Smooth muscle cell (in vitro differentiated cells): ENCODE measurements at regions not wholly inside any gene's neighbourhood (a gene's known extent, or its start where the extent isn't known, plus 50 kb on each side); places are given as distances from the start of the nearest gene placed in this dataset.
"Not testable (repeated sequence)": the region's sequence is repeated elsewhere in the genome, so short reads cannot be mapped to it uniquely, and the experiment has no call there.

ENCODE experiments used
- DNase-seq: peaks from one replicate; lab custom pipeline; 2025; ENCODE audit not compliant: unreplicated experiment; lab: John Stamatoyannopoulos, UW
- H2AFZ ChIP-seq: fragments of 200-600 bp; sonication (generic); 2 replicates; pipeline ENCODE4 v1.6.0; 2016; ENCODE audit warnings: antibody characterized with exemption, low read depth, mild to moderate bottlenecking
- H3F3A ChIP-seq: fragments of 200-600 bp; sonication (generic); 2 replicates; pipeline ENCODE4 v1.6.0; 2017; ENCODE audit warnings: antibody characterized with exemption, low read depth
- H3K27ac ChIP-seq: fragments of 200-600 bp; sonication (generic); 2 replicates; pipeline ENCODE4 v1.5.1; 2016; ENCODE audit warnings: low read depth, mild to moderate bottlenecking
- H3K27me3 ChIP-seq: fragments of 200-600 bp; sonication (generic); 2 replicates; pipeline ENCODE4 v1.6.1; 2016; ENCODE audit warnings: low read depth, mild to moderate bottlenecking
- H3K36me3 ChIP-seq: fragments of 200-600 bp; sonication (generic); 2 replicates; pipeline ENCODE4 v1.5.1; 2016; ENCODE audit warnings: low read depth
- H3K4me1 ChIP-seq: fragments of 200-600 bp; sonication (generic); 2 replicates; pipeline ENCODE4 v1.5.1; 2016; ENCODE audit warnings: low read depth
- H3K4me2 ChIP-seq: fragments of 200-600 bp; sonication (generic); 2 replicates; pipeline ENCODE4 v1.6.0; 2016; ENCODE audit warnings: mild to moderate bottlenecking
- H3K4me3 ChIP-seq: fragments of 200-600 bp; sonication (generic); 2 replicates; pipeline ENCODE4 v1.5.1; 2016; ENCODE audit warnings: mild to moderate bottlenecking
- H3K79me2 ChIP-seq: fragments of 200-600 bp; sonication (generic); 2 replicates; pipeline ENCODE4 v1.6.0; 2016; ENCODE audit warnings: low read depth, mild to moderate bottlenecking
- H3K9ac ChIP-seq: fragments of 200-600 bp; sonication (generic); 2 replicates; pipeline ENCODE4 v1.6.0; 2016; ENCODE audit warnings: low read depth
- H3K9me3 ChIP-seq: fragments of 200-600 bp; sonication (generic); replicated peaks from 2 replicates; pipeline ENCODE4 v1.5.1; 2016; ENCODE audit warnings: low read depth
- H4K20me1 ChIP-seq: fragments of 200-600 bp; sonication (generic); 2 replicates; pipeline ENCODE4 v1.6.0; 2016; ENCODE audit warnings: low read depth
- CTCF ChIP-seq: fragments of 200-600 bp; sonication (generic); IDR thresholded peaks from 2 replicates; pipeline ENCODE4 v1.5.1; 2017; ENCODE audit warnings: borderline replicate concordance, mild to moderate bottlenecking, antibody characterized with exemption; ENCODE audit not compliant: insufficient read depth, poor library complexity, severe bottlenecking
- WGBS: methylation state at CpG from one replicate; pipeline ENCODE4 v1.1.7; 2016; ENCODE audit warnings: low lambda C conversion rate; 5-methylcytosine and 5-hydroxymethylcytosine counted together

GRCh38 chr12:114608509-114608908 lies 75.5 kb downstream of the TBX3 start:
- no peak overlapping the region for H3K4me2 ChIP-seq
- 88% methylated on average over 3 of the region's 3 CpGs for WGBS
- H3K27ac ChIP-seq = no peak overlapping the region
- no peaks in the 10 kb centered on the region for H4K20me1 ChIP-seq
- peaks cover 5% of the 10 kb centered on the region for H3K27me3 ChIP-seq
- H3K4me3 ChIP-seq = no peak overlapping the region
- DNase-seq = no peak
- no peak overlapping the region for H3K9ac ChIP-seq
- no peak overlapping the region for H2AFZ ChIP-seq
- no peaks in the 10 kb centered on the region for H3K9me3 ChIP-seq
- H3K79me2 ChIP-seq = no peaks in the 10 kb centered on the region
- no peaks in the 10 kb centered on the region for H3K36me3 ChIP-seq
- no peak for TF ChIP-seq CTCF
- no peaks in the 10 kb centered on the region for H3F3A ChIP-seq
- no peaks in the 10 kb centered on the region for H3K4me1 ChIP-seq

GRCh38 chr12:114605918-114606317 lies 78.1 kb downstream of the TBX3 start:
- no peaks in the 10 kb centered on the region for H3K4me1 ChIP-seq
- no peaks in the 10 kb centered on the region for H3K36me3 ChIP-seq
- H3K4me3 ChIP-seq = no peak overlapping the region
- H3K27ac ChIP-seq = no peak overlapping the region
- WGBS = 81% methylated on average over 3 of the region's 3 CpGs
- DNase-seq = no peak
- no peaks in the 10 kb centered on the region for H3K79me2 ChIP-seq
- H3K9me3 ChIP-seq = no peaks in the 10 kb centered on the region
- H3K27me3 ChIP-seq = peaks cover 6% of the 10 kb centered on the region
- no peaks in the 10 kb centered on the region for H4K20me1 ChIP-seq
- H3F3A ChIP-seq = no peaks in the 10 kb centered on the region
- H2AFZ ChIP-seq = no peak overlapping the region
- no peak overlapping the region for H3K9ac ChIP-seq
- no peak for TF ChIP-seq CTCF
- no peak overlapping the region for H3K4me2 ChIP-seq

GRCh38 chr12:114604606-114605005 lies 79.4 kb downstream of the TBX3 start:
- DNase-seq = no peak
- 69% methylated on average over 5 of the region's 5 CpGs for whole genome bisulfite sequencing

GRCh38 chr12:114600584-114600983 lies 83.4 kb downstream of the TBX3 start:
- WGBS = 66% methylated on average over 2 of the region's 2 CpGs
- not testable (repeated sequence) for H4K20me1 ChIP-seq

More at GRCh38 chr12:114604606-114605005, 79.4 kb downstream of the TBX3 start:
- no peaks in the 10 kb centered on the region for H3F3A ChIP-seq
- H3K4me2 ChIP-seq = no peak overlapping the region
- H3K27me3 ChIP-seq = peaks cover 6% of the 10 kb centered on the region
- no peaks in the 10 kb centered on the region for H3K79me2 ChIP-seq
- no peak overlapping the region for H3K27ac ChIP-seq
- H3K9ac ChIP-seq = no peak overlapping the region
- H3K4me3 ChIP-seq = no peak overlapping the region
- H4K20me1 ChIP-seq = no peaks in the 10 kb centered on the region
- H2AFZ ChIP-seq = no peak overlapping the region
- no peak for TF ChIP-seq CTCF
- H3K9me3 ChIP-seq = no peaks in the 10 kb centered on the region
- H3K36me3 ChIP-seq = no peaks in the 10 kb centered on the region
- no peaks in the 10 kb centered on the region for H3K4me1 ChIP-seq

More at GRCh38 chr12:114600584-114600983, 83.4 kb downstream of the TBX3 start:
- not testable (repeated sequence) for H3K27me3 ChIP-seq, H3K27ac ChIP-seq, H3K4me2 ChIP-seq, H3K9ac ChIP-seq, H3K36me3 ChIP-seq, DNase-seq, H3K79me2 ChIP-seq, H3K4me1 ChIP-seq, H2AFZ ChIP-seq, H3F3A ChIP-seq, H3K4me3 ChIP-seq, H3K9me3 ChIP-seq
